NCI-H82 treated with DMSO at 0.1 percent for 48 hours (cell line): ENCODE measurements at regions not wholly inside any gene's neighbourhood (a gene's known extent, or its start where the extent isn't known, plus 50 kb on each side); places are given as distances from the start of the nearest gene placed in this dataset.
"Not testable (repeated sequence)": the region's sequence is repeated elsewhere in the genome, so short reads cannot be mapped to it uniquely, and the experiment has no call there.

Source experiments
- DNase-seq: peaks from one replicate; lab custom pipeline; 2025; ENCODE audit not compliant: unreplicated experiment; lab: John Stamatoyannopoulos, UW

DNA sequence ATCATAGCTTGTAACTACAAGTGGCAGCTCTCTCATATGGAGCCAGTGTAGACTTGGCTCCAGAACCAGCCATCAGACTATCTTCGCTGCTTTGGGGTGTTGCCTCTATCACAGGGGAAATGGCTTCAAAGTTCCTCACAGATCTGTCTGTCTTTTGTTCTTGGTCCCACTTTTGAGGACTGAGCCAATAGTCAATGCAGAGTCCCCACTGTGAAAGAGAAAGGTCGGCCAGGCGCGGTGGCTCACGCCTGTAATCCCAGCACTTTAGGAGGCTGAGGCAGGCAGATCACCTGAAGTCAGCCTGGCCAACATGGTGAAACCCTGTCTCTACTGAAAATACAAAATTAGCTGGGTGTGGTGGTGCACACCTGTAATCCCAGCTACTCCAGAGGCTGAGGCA lies 86.9 kb upstream of the FZD7 start:
- not testable (repeated sequence) for DNase-seq

DNA sequence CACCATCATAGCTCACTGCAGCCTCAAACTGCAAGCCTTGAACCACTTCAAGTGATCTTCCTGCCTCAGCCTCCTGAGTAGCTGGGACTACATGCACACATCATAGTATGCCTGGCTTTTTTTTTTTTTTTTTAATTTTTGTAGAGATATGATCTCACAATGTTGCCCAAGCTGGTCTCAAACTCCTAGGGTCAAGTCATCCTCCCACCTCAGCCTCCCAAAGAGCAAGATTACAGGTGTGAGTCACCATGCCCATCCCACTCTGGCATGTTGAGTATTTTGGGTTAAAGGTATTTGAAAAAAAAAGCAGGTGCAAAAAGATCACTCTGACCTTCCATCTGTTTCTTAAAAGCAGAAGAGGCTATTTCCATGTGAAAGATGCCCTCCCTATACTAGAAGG lies 86.4 kb upstream of the FZD7 start:
- DNase-seq, result no peak

DNA sequence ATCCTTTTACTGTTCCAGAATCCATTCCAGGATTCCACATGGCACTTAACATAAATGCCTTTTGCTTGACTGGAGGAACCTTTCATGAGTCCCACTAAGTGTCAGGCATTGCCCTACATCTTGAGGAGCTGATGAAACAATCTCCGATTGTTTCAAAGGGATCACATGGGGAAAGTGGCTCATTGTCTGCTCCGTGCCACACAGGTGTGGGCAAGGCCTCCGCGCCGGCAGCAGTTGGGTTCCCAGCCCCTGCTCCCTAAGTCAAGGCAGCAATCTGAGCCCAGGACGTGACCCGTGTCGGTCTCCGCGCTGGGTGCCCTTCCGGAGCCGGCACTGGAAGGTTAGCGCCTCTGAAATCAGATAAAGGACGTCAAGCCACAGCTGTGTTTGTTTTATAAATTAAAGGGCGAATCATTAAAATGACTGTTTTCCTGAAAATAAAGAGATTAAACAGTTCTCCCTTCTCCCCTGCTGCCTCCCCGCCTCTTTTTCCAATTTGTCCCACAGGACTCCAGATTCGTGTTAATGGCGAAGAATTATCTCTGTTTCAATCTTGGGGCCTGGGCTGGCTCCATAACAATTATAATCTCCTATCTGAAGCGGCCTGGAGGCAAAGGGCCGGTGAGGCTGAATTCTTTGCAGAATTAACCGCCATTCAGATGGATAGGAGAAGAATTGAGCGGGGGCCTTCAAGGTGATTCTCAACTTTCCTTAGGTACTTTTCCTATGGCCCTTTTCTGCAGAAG lies 84.3 kb upstream of the FZD7 start:
- no peak for DNase-seq

DNA sequence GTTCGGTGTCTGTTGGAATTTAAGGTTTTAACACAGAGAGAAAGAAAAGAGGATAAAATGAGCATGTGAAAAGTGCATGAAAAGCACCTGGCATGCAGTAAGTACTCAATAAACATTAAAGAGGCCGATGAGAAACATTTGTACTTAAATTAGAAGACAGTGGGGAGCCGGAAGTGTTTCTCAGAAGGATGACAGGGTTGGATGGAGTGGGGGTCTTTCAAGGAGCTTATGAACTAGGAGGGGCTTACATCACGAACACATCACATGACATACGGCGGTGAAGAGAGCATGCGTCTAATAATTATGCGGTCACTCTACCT lies 83.8 kb upstream of the FZD7 start:
- no peak for DNase-seq

- DNase-seq, result no peak
Measured at GRCh38 chr2:201950606-201951005, 83.0 kb upstream of the FZD7 start.

GRCh38 chr2:201952187-201952586 lies 81.5 kb upstream of the FZD7 start:
- no peak for DNase-seq

GRCh38 chr2:201953396-201953795 lies 80.3 kb upstream of the FZD7 start:
- no peak for DNase-seq

DNA sequence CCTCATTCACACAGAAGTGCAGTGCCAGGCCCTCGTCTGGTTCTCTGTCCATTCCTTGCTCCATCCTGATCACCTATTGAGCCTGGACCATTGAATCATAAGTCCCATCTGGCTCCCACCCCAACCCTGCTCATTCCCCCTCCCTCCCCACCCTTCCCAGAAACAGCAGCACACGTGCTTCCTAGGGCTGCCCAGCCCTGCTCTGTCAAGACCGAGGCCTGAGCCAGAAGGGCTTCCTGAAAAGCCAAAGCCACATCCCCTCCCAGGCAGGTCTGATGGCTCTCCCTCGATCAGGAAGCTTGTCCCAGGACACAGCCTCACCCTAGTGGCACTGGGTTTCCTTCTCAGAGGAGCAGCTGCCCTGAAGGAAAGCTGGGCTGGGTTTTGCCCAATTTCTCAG lies 79.8 kb upstream of the FZD7 start:
- DNase-seq, result no peak

GRCh38 chr2:201955231-201955630 lies 78.4 kb upstream of the FZD7 start:
- no peak for DNase-seq

DNA sequence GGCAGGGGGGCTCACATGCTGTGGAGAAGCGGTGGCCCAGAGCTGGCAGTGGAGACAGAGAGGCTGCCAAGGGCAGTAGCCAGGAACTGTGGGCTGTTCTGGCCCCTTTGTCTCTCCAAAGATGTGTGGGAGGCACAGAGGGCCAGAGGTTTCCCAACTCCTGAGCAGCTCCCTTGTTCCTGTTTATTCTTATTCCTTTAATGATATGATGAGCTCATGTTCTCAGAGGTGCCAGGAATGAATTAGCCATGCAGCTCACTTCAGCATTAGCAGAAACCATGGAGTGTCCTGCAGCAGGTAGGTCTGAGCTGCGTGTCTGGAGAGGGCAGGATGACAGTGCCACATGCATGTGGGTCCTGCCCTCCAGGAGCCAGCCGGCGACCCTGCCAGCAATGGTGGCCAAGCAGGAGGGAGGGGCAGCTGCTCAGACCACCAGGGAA lies 77.9 kb upstream of the FZD7 start:
- DNase-seq, result no peak

GRCh38 chr2:201956361-201956760 lies 77.3 kb upstream of the FZD7 start:
- DNase-seq, result no peak

GRCh38 chr2:201957091-201957490 lies 76.6 kb upstream of the FZD7 start:
- no peak for DNase-seq

- no peak for DNase-seq
Measured at GRCh38 chr2:201959198-201959597, 74.5 kb upstream of the FZD7 start.

- DNase-seq, result no peak
Measured at GRCh38 chr2:201959626-201960025, 74.0 kb upstream of the FZD7 start.

DNA sequence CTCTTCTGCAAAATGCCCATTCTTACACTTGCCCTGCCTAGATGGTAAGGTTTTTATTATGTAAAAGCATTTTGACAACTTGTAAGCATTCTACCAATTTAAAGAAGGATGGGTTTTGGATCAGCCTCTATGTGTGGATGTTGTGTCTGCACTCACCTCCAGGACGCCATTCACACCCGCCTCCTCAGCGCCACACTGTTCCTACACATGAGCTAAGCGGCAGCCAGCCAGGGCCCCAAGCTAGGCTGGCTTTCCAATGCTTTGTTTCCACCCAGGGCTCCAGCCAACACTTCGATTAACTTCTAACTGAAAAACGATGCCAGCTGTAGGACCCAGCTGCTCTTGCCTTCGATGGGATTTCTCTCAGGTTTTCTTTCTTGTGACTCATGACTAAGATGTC lies 73.3 kb upstream of the FZD7 start:
- no peak for DNase-seq

GRCh38 chr2:201961401-201961800 lies 72.3 kb upstream of the FZD7 start:
- no peak for DNase-seq

GRCh38 chr2:201962774-201963562 lies 70.7 kb upstream of the FZD7 start:
- DNase-seq, result no peak

GRCh38 chr2:201964011-201964410 lies 69.6 kb upstream of the FZD7 start:
- no peak for DNase-seq

DNA sequence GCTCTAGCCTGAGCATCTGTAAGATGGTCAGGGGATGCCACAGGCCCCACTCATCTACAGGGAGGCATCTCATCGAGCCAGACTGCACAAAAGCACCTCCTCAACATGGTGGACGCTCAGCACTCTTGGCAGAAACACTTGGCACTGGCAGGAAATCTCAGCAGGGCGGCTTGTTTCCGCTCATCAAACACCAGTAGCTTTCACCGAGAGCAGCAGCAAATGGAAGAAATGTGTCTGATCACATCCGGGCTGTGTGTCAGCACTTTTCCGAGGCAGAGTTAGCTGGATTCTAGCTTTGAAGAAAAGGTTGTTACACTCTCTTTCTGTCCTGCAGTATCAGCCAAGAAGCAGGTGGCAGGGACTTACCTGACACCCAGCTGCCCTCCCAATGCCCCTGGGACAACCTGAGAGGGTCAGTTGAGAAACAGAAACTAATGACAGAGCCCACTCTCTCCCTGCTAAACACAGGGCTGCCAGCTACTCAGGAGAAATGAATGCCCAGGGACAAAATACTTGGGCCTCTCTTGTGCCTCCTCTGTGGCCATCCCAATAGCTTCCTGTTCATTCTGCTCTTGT lies 68.9 kb upstream of the FZD7 start:
- DNase-seq, result no peak

GRCh38 chr2:201965550-201965949 lies 68.1 kb upstream of the FZD7 start:
- no peak for DNase-seq

DNA sequence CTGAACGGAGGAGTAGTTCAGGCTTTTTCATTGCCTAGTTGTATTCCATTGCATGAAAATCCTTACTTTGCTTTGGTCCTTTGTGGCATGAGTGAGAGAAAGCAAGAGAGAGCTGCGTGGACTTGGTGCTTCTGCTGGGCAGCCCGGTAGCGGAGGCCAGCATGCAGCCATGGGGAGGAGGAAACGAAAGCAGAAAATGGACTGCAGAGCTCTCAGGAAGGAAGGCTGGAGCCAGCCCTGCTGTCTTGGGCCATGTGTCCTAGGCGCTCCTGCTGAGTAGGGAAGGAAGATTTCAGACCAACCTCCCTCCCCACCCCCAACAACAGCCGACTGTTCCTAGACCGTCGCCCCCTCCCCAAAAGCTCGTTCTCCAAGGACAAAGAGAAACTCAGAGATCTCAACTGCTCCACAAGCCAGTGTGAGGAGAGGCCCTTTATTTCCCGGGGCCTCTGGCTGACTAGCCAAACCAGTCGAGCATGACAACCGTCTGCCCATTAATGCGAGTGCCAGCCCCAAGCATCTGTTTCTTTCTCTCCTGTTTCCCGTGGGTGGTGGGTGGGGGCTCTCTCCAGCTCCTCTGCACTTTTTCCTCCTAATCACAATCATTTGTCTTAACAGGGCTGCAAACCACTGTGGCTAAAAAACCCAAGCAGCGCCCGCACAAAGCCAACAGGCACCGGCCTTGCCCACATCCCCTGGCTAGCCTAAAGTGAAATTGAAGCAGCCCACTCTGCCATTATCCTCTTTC lies 66.8 kb upstream of the FZD7 start:
- no peak for DNase-seq

- DNase-seq, result no peak
Measured at GRCh38 chr2:201968050-201968449, 65.6 kb upstream of the FZD7 start.
